ENCODE measurements at regions not wholly inside any gene's neighbourhood (a gene's known extent, or its start where the extent isn't known, plus 50 kb on each side); places are given as distances from the start of the nearest gene placed in this dataset.
A peak's percentile ranks its signal among the peaks of the same experiment; 100 is the strongest.

GRCh38 chr12:89083491-89083890, 268.8 kb downstream of the DUSP6 start:
- H3K4me1 ChIP-seq (ENCODE audit: control insufficient read depth in 5 of 5, insufficient read depth in 5 of 5, low read length in 5 of 5): peaks cover 0 to 43% (median 35%) of the 10 kb centered on the region in 5 donors

DNA sequence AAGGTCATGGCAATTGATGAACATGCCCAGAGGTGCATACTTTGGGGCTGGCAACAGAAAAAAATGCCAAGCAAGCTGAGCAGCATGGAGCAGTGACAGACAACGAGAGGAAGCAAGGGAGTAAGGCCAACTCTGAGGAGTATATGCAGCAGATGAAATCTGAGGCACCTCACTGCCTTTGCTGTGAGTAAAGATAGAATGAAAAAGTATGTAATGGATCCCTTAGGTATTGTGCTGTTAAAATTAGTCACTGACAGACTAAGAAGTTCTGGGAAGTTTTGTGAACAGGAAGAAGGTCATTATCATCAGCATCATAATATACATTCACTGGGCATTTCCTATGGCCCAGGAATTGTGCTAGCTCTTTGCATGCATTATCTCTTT, 269.9 kb downstream of the DUSP6 start:
- H3K4me3 ChIP-seq (ENCODE audit: low read depth in 1 of 5, low read length in 5 of 5): no peak overlapping the region
- no peaks in the 10 kb centered on the region for H3K9me3 ChIP-seq (ENCODE audit: control insufficient read depth in 5 of 5, low read length in 5 of 5)
- no peaks in the 10 kb centered on the region for H3K36me3 ChIP-seq (ENCODE audit: control insufficient read depth in 5 of 5, insufficient read depth in 5 of 5, low read length in 5 of 5)
- H3K9ac ChIP-seq (ENCODE audit: low read length in 5 of 5): no peak overlapping the region
- H3K4me1 ChIP-seq (ENCODE audit: control insufficient read depth in 5 of 5, insufficient read depth in 5 of 5, low read length in 5 of 5): peaks cover 0 to 47% (median 35%) of the 10 kb centered on the region in 5 donors
- H3K27ac ChIP-seq (ENCODE audit: low read depth, low read length): no peak overlapping the region
- no peaks in the 10 kb centered on the region for H3K27me3 ChIP-seq (ENCODE audit: control insufficient read depth in 5 of 5, insufficient read depth in 4 of 5, low read length in 5 of 5)

More at GRCh38 chr12:89083491-89083890, 268.8 kb downstream of the DUSP6 start:
- Histone ChIP-seq H3K27me3 (ENCODE audit: control insufficient read depth in 5 of 5, insufficient read depth in 4 of 5, low read length in 5 of 5) (no peaks in the 10 kb centered on the region), H3K27ac (ENCODE audit: low read depth, low read length) (no peak overlapping the region), H3K9ac (ENCODE audit: low read length in 5 of 5) (no peak overlapping the region), H3K9me3 (ENCODE audit: control insufficient read depth in 5 of 5, low read length in 5 of 5) (no peaks in the 10 kb centered on the region), H3K36me3 (ENCODE audit: control insufficient read depth in 5 of 5, insufficient read depth in 5 of 5, low read length in 5 of 5) (no peaks in the 10 kb centered on the region), H3K4me3 (ENCODE audit: low read depth in 1 of 5, low read length in 5 of 5) (no peak overlapping the region)

DNA sequence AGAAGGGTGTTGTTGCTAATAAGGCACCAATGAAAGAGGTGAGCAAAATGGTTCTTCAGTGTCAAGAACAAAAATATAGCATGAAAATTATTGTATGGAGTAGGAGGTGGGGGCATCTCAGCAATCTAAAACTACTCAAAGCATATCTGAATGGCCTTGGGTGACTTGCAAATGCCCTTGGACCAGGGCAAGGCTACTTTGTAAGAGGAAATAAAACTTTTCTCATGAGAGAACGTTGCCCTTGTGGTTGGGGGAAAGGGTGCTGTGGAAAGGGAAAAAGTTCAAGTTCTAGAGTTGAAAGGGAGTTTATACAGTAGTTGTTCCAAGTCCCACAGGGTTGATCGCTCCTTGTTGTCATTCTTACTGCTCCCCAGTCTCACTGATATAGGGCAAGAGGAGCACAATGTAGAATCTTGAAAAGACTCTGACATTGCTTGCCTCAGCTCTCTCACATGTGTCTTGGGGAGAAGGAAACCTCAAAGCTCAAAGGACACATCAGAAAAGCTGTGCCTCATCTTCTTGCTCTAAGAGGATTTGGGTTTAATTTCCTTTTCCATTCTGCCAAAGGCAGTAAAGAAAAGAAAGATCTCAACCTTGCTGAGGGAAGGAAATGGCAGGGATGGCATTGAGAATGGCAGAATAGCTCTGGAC, 270.5 kb downstream of the DUSP6 start:
- peak overlapping the region in 1 of 5 donors; percentile 4 for H3K4me3 ChIP-seq (ENCODE audit: low read depth in 1 of 5, low read length in 5 of 5)
- H3K9ac ChIP-seq (ENCODE audit: low read length in 5 of 5): no peak overlapping the region
- H3K27ac ChIP-seq (ENCODE audit: low read depth, low read length): peak overlapping the region; percentile 15
- no peaks in the 10 kb centered on the region for H3K9me3 ChIP-seq (ENCODE audit: control insufficient read depth in 5 of 5, low read length in 5 of 5)
- H3K27me3 ChIP-seq (ENCODE audit: control insufficient read depth in 5 of 5, insufficient read depth in 4 of 5, low read length in 5 of 5): no peaks in the 10 kb centered on the region
- H3K36me3 ChIP-seq (ENCODE audit: control insufficient read depth in 5 of 5, insufficient read depth in 5 of 5, low read length in 5 of 5): no peaks in the 10 kb centered on the region
- H3K4me1 ChIP-seq (ENCODE audit: control insufficient read depth in 5 of 5, insufficient read depth in 5 of 5, low read length in 5 of 5): peaks cover 0 to 52% (median 36%) of the 10 kb centered on the region in 5 donors

DNA sequence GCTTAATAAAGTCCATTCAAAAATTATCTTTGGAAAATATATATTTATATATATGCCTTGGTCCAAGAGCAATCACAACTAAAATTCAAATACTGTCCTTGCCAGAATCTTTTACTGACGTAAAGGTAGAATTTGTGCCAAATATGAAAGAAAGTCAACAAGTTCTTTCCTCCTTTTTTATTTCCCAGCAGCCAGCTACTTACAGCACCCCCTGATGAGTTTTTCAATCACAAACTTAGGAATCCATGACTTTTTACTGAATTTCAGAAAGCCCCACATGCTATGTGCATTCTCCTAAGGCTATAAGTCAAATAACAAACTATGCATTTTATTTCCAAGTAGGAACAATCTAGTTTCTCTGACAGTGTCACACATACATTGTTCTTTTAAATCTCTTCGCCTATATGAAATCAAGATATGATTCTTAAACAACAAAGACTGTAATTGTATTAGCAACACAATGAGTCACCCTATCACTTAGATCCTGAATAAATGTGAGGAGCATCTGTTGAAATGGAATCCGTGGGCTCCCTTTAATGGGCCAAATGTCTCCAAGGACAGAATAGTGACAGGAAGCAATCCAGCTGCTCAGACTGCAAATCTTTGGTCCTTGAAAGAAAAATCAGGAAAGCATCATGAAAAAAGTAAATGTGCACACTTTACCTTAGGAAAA, 271.4 kb downstream of the DUSP6 start:
- no peaks in the 10 kb centered on the region for H3K27me3 ChIP-seq (ENCODE audit: control insufficient read depth in 5 of 5, insufficient read depth in 4 of 5, low read length in 5 of 5)
- peak overlapping the region in 1 of 5 donors; percentile 48 for H3K9ac ChIP-seq (ENCODE audit: low read length in 5 of 5)
- no peak overlapping the region for H3K4me3 ChIP-seq (ENCODE audit: low read depth in 1 of 5, low read length in 5 of 5)
- H3K9me3 ChIP-seq (ENCODE audit: control insufficient read depth in 5 of 5, low read length in 5 of 5): no peaks in the 10 kb centered on the region
- peak overlapping the region; percentile 35 for H3K27ac ChIP-seq (ENCODE audit: low read depth, low read length)
- peaks cover 2 to 61% (median 44%) of the 10 kb centered on the region in 5 donors for H3K4me1 ChIP-seq (ENCODE audit: control insufficient read depth in 5 of 5, insufficient read depth in 5 of 5, low read length in 5 of 5)
- no peaks in the 10 kb centered on the region for H3K36me3 ChIP-seq (ENCODE audit: control insufficient read depth in 5 of 5, insufficient read depth in 5 of 5, low read length in 5 of 5)

GRCh38 chr12:89075880-89076540, 276.3 kb downstream of the DUSP6 start:
- no peaks in the 10 kb centered on the region for H3K9me3 ChIP-seq (ENCODE audit: control insufficient read depth in 5 of 5, low read length in 5 of 5)
- no peak overlapping the region for H3K9ac ChIP-seq (ENCODE audit: low read length in 5 of 5)
- H3K27me3 ChIP-seq (ENCODE audit: control insufficient read depth in 5 of 5, insufficient read depth in 4 of 5, low read length in 5 of 5): no peaks in the 10 kb centered on the region
- no peak overlapping the region for H3K27ac ChIP-seq (ENCODE audit: low read depth, low read length)
- H3K36me3 ChIP-seq (ENCODE audit: control insufficient read depth in 5 of 5, insufficient read depth in 5 of 5, low read length in 5 of 5): no peaks in the 10 kb centered on the region
- H3K4me1 ChIP-seq (ENCODE audit: control insufficient read depth in 5 of 5, insufficient read depth in 5 of 5, low read length in 5 of 5): peaks cover 2 to 27% (median 19%) of the 10 kb centered on the region in 5 donors
- no peak overlapping the region for H3K4me3 ChIP-seq (ENCODE audit: low read depth in 1 of 5, low read length in 5 of 5)

- no peak overlapping the region for H3K4me3 ChIP-seq (ENCODE audit: low read depth in 1 of 5, low read length in 5 of 5)
- H3K4me1 ChIP-seq (ENCODE audit: control insufficient read depth in 5 of 5, insufficient read depth in 5 of 5, low read length in 5 of 5): peaks cover 2 to 21% (median 13%) of the 10 kb centered on the region in 5 donors
- H3K27ac ChIP-seq (ENCODE audit: low read depth, low read length): no peak overlapping the region
- no peaks in the 10 kb centered on the region for H3K27me3 ChIP-seq (ENCODE audit: control insufficient read depth in 5 of 5, insufficient read depth in 4 of 5, low read length in 5 of 5)
- H3K9ac ChIP-seq (ENCODE audit: low read length in 5 of 5): no peak overlapping the region
- H3K36me3 ChIP-seq (ENCODE audit: control insufficient read depth in 5 of 5, insufficient read depth in 5 of 5, low read length in 5 of 5): no peaks in the 10 kb centered on the region
- H3K9me3 ChIP-seq (ENCODE audit: control insufficient read depth in 5 of 5, low read length in 5 of 5): no peaks in the 10 kb centered on the region
These were observed 278.6 kb downstream of the DUSP6 start for GRCh38 chr12:89073659-89074058.

- Histone ChIP-seq H3K9ac (ENCODE audit: low read length in 5 of 5) (no peak overlapping the region), H3K9me3 (ENCODE audit: control insufficient read depth in 5 of 5, low read length in 5 of 5) (no peaks in the 10 kb centered on the region), H3K4me1 (ENCODE audit: control insufficient read depth in 5 of 5, insufficient read depth in 5 of 5, low read length in 5 of 5) (peaks cover 2 to 21% (median 13%) of the 10 kb centered on the region in 5 donors), H3K27me3 (ENCODE audit: control insufficient read depth in 5 of 5, insufficient read depth in 4 of 5, low read length in 5 of 5) (no peaks in the 10 kb centered on the region), H3K4me3 (ENCODE audit: low read depth in 1 of 5, low read length in 5 of 5) (no peak overlapping the region), H3K27ac (ENCODE audit: low read depth, low read length) (no peak overlapping the region), H3K36me3 (ENCODE audit: control insufficient read depth in 5 of 5, insufficient read depth in 5 of 5, low read length in 5 of 5) (no peaks in the 10 kb centered on the region)
These were observed 279.3 kb downstream of the DUSP6 start for GRCh38 chr12:89073027-89073398.

- Histone ChIP-seq H3K27ac (ENCODE audit: low read depth, low read length) (no peak overlapping the region), H3K4me3 (ENCODE audit: low read depth in 1 of 5, low read length in 5 of 5) (no peak overlapping the region), H3K4me1 (ENCODE audit: control insufficient read depth in 5 of 5, insufficient read depth in 5 of 5, low read length in 5 of 5) (peaks cover 2 to 19% (median 13%) of the 10 kb centered on the region in 5 donors), H3K36me3 (ENCODE audit: control insufficient read depth in 5 of 5, insufficient read depth in 5 of 5, low read length in 5 of 5) (no peaks in the 10 kb centered on the region), H3K9me3 (ENCODE audit: control insufficient read depth in 5 of 5, low read length in 5 of 5) (no peaks in the 10 kb centered on the region), H3K9ac (ENCODE audit: low read length in 5 of 5) (no peak overlapping the region), H3K27me3 (ENCODE audit: control insufficient read depth in 5 of 5, insufficient read depth in 4 of 5, low read length in 5 of 5) (no peaks in the 10 kb centered on the region)
These were observed 279.8 kb downstream of the DUSP6 start for GRCh38 chr12:89072294-89073026.

DNA sequence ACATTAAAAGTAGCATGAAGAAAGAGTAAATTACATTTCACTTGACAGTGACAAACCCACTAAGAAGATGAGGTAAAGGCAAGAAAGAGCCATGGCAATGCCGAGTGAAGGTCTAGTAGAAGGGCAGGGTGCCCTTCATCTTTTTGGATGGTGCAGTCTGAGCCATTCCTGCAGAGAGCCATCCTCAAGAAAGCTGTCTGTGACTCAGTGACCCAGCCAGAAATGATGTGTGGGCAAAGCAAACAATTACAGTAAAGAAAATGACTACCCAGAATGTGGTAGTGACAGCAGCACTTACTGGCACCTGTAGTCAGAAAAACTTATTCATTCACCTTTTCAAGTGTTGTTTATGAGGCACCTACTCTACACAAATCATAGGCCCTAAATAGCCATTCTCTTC, 281.7 kb downstream of the DUSP6 start:
- Histone ChIP-seq H3K9ac (ENCODE audit: low read length in 5 of 5) (no peak overlapping the region), H3K27ac (ENCODE audit: low read depth, low read length) (no peak overlapping the region), H3K4me1 (ENCODE audit: control insufficient read depth in 5 of 5, insufficient read depth in 5 of 5, low read length in 5 of 5) (peaks cover 0 to under 1% (median under 1%) of the 10 kb centered on the region in 5 donors), H3K27me3 (ENCODE audit: control insufficient read depth in 5 of 5, insufficient read depth in 4 of 5, low read length in 5 of 5) (no peaks in the 10 kb centered on the region), H3K9me3 (ENCODE audit: control insufficient read depth in 5 of 5, low read length in 5 of 5) (no peaks in the 10 kb centered on the region), H3K36me3 (ENCODE audit: control insufficient read depth in 5 of 5, insufficient read depth in 5 of 5, low read length in 5 of 5) (no peaks in the 10 kb centered on the region), H3K4me3 (ENCODE audit: low read depth in 1 of 5, low read length in 5 of 5) (no peak overlapping the region)
